Vagina (tissue), 2 donors: ENCODE measurements at regions not wholly inside any gene's neighbourhood (a gene's known extent, or its start where the extent isn't known, plus 50 kb on each side); places are given as distances from the start of the nearest gene placed in this dataset.

Experiments used
- POLR2A ChIP-seq, 2 donors: fragments of 450-650 bp; IDR thresholded peaks; one replicate each; pipeline ENCODE4 v1.6.1; 2017; ENCODE audit warnings: antibody characterized with exemption in 2 of 2, mild to moderate bottlenecking in 2 of 2, moderate library complexity in 2 of 2
- TF ChIP-seq, protein P1 (sequence below), 3 experiments: fragments of 450-650 bp in 2 of 3; fragments of 200-600 bp in 1 of 3; sonication (generic) in 1 of 3; IDR thresholded peaks; one replicate each; pipeline ENCODE4 v1.5.1; 2017 to 2019; ENCODE audit warnings: antibody characterized with exemption in 3 of 3, mild to moderate bottlenecking in 2 of 3, moderate library complexity in 2 of 3

GRCh38 chr16:79931721-79932120, 331.2 kb upstream of the MAF start:
- no peak for TF ChIP-seq POLR2A (IDR thresholded peaks at IDR 0.05)
- TF ChIP-seq, protein P1, sequence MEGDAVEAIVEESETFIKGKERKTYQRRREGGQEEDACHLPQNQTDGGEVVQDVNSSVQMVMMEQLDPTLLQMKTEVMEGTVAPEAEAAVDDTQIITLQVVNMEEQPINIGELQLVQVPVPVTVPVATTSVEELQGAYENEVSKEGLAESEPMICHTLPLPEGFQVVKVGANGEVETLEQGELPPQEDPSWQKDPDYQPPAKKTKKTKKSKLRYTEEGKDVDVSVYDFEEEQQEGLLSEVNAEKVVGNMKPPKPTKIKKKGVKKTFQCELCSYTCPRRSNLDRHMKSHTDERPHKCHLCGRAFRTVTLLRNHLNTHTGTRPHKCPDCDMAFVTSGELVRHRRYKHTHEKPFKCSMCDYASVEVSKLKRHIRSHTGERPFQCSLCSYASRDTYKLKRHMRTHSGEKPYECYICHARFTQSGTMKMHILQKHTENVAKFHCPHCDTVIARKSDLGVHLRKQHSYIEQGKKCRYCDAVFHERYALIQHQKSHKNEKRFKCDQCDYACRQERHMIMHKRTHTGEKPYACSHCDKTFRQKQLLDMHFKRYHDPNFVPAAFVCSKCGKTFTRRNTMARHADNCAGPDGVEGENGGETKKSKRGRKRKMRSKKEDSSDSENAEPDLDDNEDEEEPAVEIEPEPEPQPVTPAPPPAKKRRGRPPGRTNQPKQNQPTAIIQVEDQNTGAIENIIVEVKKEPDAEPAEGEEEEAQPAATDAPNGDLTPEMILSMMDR (IDR thresholded peaks at IDR 0.05): no peak
